Subcutaneous abdominal adipose tissue (tissue), 5 donors: ENCODE measurements at regions not wholly inside any gene's neighbourhood (a gene's known extent, or its start where the extent isn't known, plus 50 kb on each side); places are given as distances from the start of the nearest gene placed in this dataset.

Experiments used
- H3K27ac ChIP-seq: one replicate; pipeline ENCODE4 v1.7.0; 2013; ENCODE audit warnings: low read depth, mild to moderate bottlenecking, inconsistent platforms, low read length, moderate library complexity
- H3K27me3 ChIP-seq, 5 donors: one replicate each; pipeline ENCODE4 v1.7.0; 2013; ENCODE audit warnings: low read length in 5 of 5, inconsistent platforms in 1 of 5; ENCODE audit not compliant: control insufficient read depth in 5 of 5, insufficient read depth in 4 of 5
- H3K36me3 ChIP-seq, 5 donors: one replicate each; pipeline ENCODE4 v1.7.0; 2013; ENCODE audit warnings: low read length in 5 of 5; ENCODE audit not compliant: control insufficient read depth in 5 of 5, insufficient read depth in 5 of 5
- H3K4me1 ChIP-seq, 5 donors: one replicate each; pipeline ENCODE4 v1.7.0; 2013; ENCODE audit warnings: low read length in 5 of 5, mild to moderate bottlenecking in 3 of 5, moderate library complexity in 1 of 5; ENCODE audit not compliant: control insufficient read depth in 5 of 5, insufficient read depth in 5 of 5
- H3K4me3 ChIP-seq, 5 donors: one replicate each; pipeline ENCODE4 v1.7.0; 2013; ENCODE audit warnings: low read length in 5 of 5, low read depth in 1 of 5
- H3K9ac ChIP-seq, 5 donors: one replicate each; pipeline ENCODE4 v1.7.0; 2013; ENCODE audit warnings: low read length in 5 of 5, mild to moderate bottlenecking in 4 of 5, moderate library complexity in 3 of 5
- H3K9me3 ChIP-seq, 5 donors: one replicate each; pipeline ENCODE4 v1.7.0; 2013; ENCODE audit warnings: low read length in 5 of 5; ENCODE audit not compliant: control insufficient read depth in 5 of 5
- donor health status: healthy.
- donor health status: healthy.
- donor health status: healthy.
- donor health status: healthy.
- donor health status: healthy.

DNA sequence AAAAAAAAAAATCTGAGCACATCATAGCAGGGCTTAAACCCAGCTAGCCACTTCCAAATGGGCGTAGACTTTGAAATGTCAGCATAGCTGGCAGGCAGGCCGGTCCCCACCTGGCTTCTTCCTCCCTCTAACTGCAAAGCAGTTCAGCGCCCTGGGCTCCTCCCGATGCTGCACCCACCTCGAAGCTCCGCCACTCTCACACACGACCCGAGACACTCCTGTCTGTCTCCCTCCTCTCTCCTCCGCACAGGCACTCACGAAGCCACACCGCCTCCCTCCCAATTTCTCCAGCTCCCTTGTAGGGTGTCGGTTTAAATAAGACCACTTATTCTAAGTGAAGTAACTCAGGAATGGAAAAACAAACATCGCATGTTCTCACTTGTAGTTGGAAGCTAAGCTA is 301.3 kb downstream of the NPHP4 start:
- no peak overlapping the region for H3K4me3 ChIP-seq
- no peaks in the 10 kb centered on the region for H3K4me1 ChIP-seq
- peaks cover 0 to 3% (median 0%) of the 10 kb centered on the region in 5 donors for H3K9me3 ChIP-seq
- H3K27ac ChIP-seq, result no peak overlapping the region
- H3K27me3 ChIP-seq, result peaks cover 6 to 16% (median 11%) of the 10 kb centered on the region in 5 donors
- no peak overlapping the region for H3K9ac ChIP-seq
- H3K36me3 ChIP-seq, result no peaks in the 10 kb centered on the region

DNA sequence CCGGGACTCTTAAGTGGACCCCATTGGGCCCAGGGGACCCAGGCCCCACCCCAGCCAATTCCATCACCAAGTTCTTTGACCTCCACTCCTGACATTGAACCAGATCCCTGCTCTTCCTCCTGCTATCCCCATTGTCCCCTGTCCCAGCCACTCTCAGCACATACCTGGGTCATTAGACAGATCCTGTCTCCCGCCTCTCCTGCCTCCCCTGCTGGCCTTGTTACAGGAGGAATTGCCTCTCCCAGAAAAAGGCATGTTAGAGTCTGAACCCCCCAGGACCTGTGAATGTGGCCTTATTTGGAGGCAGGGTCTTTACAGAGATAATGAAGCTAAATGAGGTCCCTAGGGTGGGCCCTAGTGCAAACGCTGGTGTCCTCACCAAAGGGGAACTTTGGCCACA is 301.9 kb downstream of the NPHP4 start:
- Histone ChIP-seq H3K4me3 (no peak overlapping the region), H3K36me3 (no peaks in the 10 kb centered on the region), H3K9me3 (peaks cover 0 to 3% (median 0%) of the 10 kb centered on the region in 5 donors), H3K4me1 (no peaks in the 10 kb centered on the region), H3K27ac (no peak overlapping the region), H3K9ac (no peak overlapping the region), H3K27me3 (peaks cover 6 to 16% (median 14%) of the 10 kb centered on the region in 5 donors)

DNA sequence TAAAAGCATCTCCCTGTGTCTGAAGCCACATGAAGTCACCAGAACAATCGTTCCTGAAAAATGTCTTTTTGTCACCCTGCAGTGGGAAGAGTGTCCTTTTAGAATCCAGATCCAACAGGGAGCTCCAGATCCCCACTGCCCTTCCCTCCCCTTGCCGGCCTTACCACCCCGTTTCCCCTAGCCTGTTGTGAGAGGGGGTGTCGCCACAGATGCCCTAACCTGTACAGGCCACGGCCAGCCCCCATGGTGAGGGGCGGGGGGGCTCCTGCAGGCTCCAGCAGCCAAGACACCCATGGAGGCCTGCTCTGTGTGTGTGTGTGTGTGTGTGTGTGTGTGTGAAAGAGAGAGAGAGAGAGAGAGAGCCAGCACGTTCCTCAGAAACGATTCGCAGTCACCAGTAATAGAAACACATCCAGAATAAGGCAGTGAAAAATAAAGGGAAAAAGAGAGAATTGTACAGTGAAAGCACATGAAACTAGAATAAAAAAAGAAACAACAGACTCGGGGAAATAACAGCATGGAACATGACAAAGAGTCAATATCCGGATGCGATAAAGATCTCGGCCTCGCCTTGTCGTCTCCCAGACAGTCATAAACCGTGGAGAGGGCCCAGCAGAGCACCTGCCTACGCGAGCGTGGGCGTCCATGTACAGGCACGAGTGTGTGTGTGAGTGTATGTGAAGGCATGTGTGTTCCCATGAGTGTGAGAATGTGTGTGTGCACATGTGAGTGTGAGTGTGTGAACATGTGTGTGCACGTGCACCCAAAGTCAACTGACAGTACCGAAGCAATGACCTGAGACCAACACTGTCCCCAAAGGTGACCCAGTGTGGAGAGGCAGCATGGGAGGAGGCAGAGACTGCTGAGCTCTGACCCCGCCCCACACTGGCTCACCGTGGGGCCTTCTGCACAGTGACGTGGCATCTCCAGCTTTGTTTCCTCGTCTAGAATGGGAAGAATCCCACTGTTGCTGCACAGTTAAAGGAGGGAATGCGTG is 303.8 kb downstream of the NPHP4 start:
- Histone ChIP-seq H3K9ac (no peak overlapping the region), H3K4me3 (no peak overlapping the region), H3K27me3 (peaks cover 7 to 21% (median 19%) of the 10 kb centered on the region in 5 donors), H3K4me1 (no peaks in the 10 kb centered on the region), H3K36me3 (no peaks in the 10 kb centered on the region), H3K27ac (no peak overlapping the region), H3K9me3 (peaks cover 0 to 3% (median 0%) of the 10 kb centered on the region in 5 donors)

DNA sequence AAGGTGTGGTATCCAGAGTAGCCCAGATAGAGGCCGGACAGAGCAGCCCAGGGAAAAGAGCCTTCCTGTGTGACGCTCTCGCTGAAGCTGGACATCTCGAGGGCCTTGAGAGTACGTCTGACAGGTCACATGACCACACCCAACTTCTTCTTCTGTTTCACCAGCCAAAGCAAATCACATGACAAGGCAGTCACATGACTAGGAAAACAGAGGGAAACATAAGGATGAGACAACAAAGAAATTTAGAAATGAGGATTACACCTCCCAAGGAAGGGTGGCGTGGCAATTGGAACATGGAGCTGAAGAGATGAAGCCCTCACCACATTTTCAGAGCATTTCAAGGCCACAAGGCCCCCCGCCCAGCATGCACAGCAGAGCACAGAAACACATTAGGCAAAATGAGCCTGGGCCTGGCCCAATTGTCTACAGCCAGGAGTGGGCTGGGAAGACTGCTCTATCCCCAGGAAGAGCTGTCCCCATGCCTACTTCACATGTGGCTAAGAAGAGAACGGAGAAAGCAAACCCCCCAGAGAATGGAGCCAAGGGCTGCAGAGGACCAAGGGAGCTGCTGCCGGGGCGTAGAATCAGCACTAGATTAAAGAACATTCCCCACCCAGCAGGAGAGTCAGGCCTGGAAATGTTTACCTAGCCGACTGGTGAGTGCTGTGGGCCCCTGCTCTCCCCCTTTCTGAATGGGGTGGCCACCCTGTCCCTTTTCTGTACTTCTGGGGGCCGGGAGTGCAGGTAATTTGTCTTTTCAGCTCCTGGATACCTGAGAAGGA is 305.1 kb downstream of the NPHP4 start:
- Histone ChIP-seq H3K36me3 (no peaks in the 10 kb centered on the region), H3K9me3 (peaks cover 0 to 3% (median 0%) of the 10 kb centered on the region in 5 donors), H3K9ac (no peak overlapping the region), H3K4me1 (no peaks in the 10 kb centered on the region), H3K4me3 (no peak overlapping the region), H3K27me3 (peaks cover 6 to 24% (median 16%) of the 10 kb centered on the region in 5 donors), H3K27ac (no peak overlapping the region)

DNA sequence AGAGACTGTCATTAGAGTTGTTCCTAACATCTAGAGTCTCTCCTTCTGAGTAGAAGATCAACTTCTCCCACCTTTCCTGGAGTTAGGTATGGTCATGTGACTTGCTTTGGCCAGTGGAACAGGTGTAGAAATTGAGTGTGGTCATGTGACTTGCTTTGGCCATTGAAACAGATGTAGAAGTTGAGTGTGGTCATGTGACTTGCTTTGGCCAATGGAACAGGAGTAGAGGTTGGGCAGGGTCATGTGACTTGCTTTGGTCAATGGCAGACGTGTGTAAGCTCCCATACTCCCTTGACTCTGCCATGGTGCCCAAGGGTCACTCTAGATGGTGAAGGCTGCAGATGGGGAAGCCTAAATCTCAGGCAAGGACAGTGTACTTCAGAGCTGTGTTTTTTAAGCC is 306.0 kb downstream of the NPHP4 start:
- Histone ChIP-seq H3K36me3 (no peaks in the 10 kb centered on the region), H3K27me3 (peaks cover 2 to 24% (median 16%) of the 10 kb centered on the region in 5 donors)

DNA sequence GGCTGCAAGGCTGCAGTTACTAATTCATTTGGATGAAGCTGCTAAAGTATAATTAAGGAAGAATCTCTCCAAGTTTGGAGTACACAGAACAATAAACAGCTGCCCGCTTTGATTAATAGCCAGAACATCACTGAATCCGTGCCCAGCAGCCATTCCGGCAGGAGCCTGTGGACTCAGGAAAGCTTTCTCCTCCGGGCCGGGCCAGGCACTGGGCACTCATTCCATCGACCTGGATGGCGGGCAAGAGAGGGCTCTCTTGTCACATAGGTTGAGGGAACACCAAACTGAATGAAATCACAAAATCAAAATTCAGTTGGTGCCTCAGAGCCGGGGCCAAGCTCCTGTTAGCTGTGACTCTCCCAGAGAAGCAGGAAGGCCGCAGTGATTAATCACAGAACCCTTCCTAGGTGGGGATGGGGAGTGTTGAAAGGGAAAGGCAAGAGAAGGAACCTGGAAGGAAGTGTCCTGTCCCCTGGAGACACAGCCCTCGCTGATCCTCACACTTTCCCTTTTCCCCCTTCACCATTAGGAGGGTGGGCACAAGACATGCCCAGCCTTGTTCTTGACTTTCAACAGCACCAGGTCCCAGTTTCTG is 306.7 kb downstream of the NPHP4 start:
- Histone ChIP-seq H3K36me3 (no peaks in the 10 kb centered on the region), H3K27me3 (peaks cover 2 to 24% (median 13%) of the 10 kb centered on the region in 5 donors), H3K27ac (no peak overlapping the region), H3K9ac (no peak overlapping the region), H3K9me3 (peaks cover 0 to 4% (median 0%) of the 10 kb centered on the region in 5 donors), H3K4me1 (no peaks in the 10 kb centered on the region), H3K4me3 (no peak overlapping the region)

More for the DNA sequence above, 306.0 kb downstream of the NPHP4 start:
- peaks cover 0 to 3% (median 0%) of the 10 kb centered on the region in 5 donors for H3K9me3 ChIP-seq
- no peaks in the 10 kb centered on the region for H3K4me1 ChIP-seq
- no peak overlapping the region for H3K9ac ChIP-seq
- no peak overlapping the region for H3K27ac ChIP-seq
- no peak overlapping the region for H3K4me3 ChIP-seq

DNA sequence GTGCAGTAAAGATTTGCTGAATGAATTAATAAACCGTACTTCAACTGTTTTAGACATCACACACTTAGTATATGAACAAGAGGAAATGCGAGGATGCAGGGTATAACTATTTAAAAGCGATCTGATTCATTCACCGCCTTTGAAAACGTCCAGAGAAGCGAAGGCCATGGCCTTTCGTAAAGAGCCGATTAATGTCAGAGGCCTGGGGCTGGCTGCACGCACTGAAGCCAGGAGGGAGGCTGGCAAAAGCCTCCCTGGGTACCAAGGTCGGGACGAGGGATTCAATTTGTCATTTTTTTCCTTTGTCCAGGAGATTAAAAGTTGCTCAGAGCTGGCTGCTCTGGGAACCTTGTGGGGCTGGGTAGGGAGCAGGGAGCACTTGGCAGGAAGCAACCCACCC is 307.4 kb downstream of the NPHP4 start:
- no peak overlapping the region for H3K9ac ChIP-seq
- H3K4me1 ChIP-seq, result no peaks in the 10 kb centered on the region
- no peak overlapping the region for H3K4me3 ChIP-seq
- peaks cover 2 to 24% (median 13%) of the 10 kb centered on the region in 5 donors for H3K27me3 ChIP-seq
- H3K27ac ChIP-seq, result no peak overlapping the region
- H3K9me3 ChIP-seq, result peaks cover 0 to 4% (median 0%) of the 10 kb centered on the region in 5 donors
- H3K36me3 ChIP-seq, result no peaks in the 10 kb centered on the region

DNA sequence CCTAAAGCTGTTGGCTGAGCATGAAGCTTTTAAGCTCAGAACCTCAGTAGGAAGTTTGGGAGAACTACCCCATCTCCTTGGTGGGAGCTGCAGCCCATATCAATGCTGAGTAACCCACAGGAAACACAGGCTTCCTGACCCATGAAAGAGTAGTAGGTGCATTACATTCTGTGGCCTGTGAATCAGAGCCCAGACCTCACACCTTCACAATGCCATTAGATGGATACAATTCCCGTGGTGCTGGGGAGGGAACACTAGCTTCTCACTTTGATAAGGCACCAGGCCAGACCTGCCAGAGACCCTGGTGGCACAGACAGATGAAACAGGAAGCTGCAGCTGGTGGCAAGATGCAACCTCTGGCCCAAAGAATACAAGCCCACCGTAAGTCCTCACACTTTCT is 308.8 kb downstream of the NPHP4 start:
- H3K4me1 ChIP-seq, result no peaks in the 10 kb centered on the region
- no peak overlapping the region for H3K9ac ChIP-seq
- H3K36me3 ChIP-seq, result no peaks in the 10 kb centered on the region
- H3K4me3 ChIP-seq, result no peak overlapping the region
- peaks cover 2 to 16% (median 6%) of the 10 kb centered on the region in 5 donors for H3K27me3 ChIP-seq
- no peak overlapping the region for H3K27ac ChIP-seq
- peaks cover 0 to 4% (median 0%) of the 10 kb centered on the region in 5 donors for H3K9me3 ChIP-seq

DNA sequence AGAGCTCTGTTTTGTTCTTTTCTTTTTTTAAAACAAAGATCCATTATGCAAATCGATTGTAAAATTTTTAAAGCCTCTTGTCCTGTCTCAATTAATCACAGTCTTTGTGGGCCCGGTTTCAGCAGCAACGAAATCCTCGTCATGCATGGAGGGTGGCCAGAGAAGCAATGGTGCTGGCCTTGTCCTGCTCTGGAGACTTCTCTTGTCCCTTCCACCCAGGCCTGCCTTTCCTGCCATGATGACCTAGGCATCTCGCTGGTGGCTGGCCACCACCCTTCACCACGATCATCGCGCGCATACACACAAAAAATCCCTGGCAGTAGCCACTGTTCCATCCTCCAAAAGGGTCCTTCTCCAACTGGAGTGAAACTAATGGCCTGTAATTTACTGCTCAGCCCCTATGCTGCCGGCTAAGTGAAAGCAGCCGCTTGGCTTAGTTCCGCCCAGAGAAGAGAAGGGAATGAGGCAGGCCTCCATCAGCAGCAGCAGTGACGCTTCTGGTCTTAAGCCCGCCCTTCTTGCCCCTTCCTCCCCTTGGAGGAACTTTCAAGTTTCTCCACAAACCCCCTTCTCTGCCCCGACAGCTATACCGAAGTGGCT is 309.5 kb downstream of the NPHP4 start:
- H3K36me3 ChIP-seq, result no peaks in the 10 kb centered on the region
- no peaks in the 10 kb centered on the region for H3K4me1 ChIP-seq
- peaks cover 2 to 18% (median 6%) of the 10 kb centered on the region in 5 donors for H3K27me3 ChIP-seq
- H3K27ac ChIP-seq, result no peak overlapping the region
- H3K9me3 ChIP-seq, result peaks cover 0 to 4% (median 0%) of the 10 kb centered on the region in 5 donors
- H3K9ac ChIP-seq, result no peak overlapping the region
- H3K4me3 ChIP-seq, result no peak overlapping the region
